GM06990 (cell line): ENCODE measurements at regions not wholly inside any gene's neighbourhood (a gene's known extent, or its start where the extent isn't known, plus 50 kb on each side); places are given as distances from the start of the nearest gene placed in this dataset.
"Not testable (repeated sequence)": the region's sequence is repeated elsewhere in the genome, so short reads cannot be mapped to it uniquely, and the experiment has no call there.

ENCODE experiments used
- DNase-seq: peaks from one replicate; pipeline ENCODE4 v3.0.0-alpha.2; 2011; ENCODE audit not compliant: insufficient read length; ENCODE audit errors: extremely low read depth
- H3K27me3 ChIP-seq: replicated peaks from 2 replicates; pipeline ENCODE4 v1.6.0; 2011; ENCODE audit warnings: low read length; ENCODE audit not compliant: control insufficient read depth, insufficient read depth
- H3K36me3 ChIP-seq: 2 replicates; pipeline ENCODE4 v1.5.1; 2011; ENCODE audit warnings: low read length; ENCODE audit not compliant: control insufficient read depth, insufficient read depth
- H3K4me3 ChIP-seq: replicated peaks from 2 replicates; pipeline ENCODE4 v1.5.1; 2011; ENCODE audit warnings: low read depth, mild to moderate bottlenecking, control low read depth, low read length
- TF ChIP-seq, protein P1 (sequence below): IDR thresholded peaks from 2 replicates; pipeline ENCODE4 v1.5.1; 2011; ENCODE audit warnings: low read length, control low read depth, mild to moderate bottlenecking, inconsistent platforms; ENCODE audit not compliant: insufficient read depth, poor library complexity, severe bottlenecking

DNA sequence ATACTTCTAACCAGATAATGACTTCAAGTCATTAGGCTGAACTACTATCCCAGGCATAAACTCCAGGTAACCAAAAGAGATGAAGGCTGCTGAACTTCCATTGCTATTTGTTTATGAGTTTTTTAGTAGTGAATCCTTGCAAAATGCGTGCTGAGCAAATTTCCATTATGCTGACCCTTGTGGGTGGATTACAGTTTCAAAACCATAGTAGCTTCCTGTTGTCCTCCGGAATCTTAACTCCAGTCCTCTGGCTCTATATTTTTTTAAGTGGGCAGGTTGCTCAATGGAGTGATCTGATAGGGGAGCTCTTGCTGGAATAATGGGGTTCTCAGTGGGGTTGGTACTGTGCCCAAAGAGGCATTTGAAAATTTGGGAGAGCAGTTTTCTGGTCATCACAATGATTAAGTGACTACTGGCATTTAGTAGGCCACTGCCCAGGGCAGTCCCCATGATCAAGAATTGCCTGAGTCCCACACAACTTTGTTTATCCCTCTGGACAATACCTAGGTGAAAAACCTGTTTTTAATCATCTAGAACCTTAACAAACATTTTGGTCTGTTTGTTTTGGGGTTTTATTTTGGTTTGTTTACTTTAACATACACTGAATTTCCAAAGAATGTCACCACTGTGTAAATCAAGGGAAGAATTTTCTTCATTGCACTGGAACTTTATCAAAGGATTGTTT, 302.3 kb upstream of the GATB start:
- TF ChIP-seq, protein P1, sequence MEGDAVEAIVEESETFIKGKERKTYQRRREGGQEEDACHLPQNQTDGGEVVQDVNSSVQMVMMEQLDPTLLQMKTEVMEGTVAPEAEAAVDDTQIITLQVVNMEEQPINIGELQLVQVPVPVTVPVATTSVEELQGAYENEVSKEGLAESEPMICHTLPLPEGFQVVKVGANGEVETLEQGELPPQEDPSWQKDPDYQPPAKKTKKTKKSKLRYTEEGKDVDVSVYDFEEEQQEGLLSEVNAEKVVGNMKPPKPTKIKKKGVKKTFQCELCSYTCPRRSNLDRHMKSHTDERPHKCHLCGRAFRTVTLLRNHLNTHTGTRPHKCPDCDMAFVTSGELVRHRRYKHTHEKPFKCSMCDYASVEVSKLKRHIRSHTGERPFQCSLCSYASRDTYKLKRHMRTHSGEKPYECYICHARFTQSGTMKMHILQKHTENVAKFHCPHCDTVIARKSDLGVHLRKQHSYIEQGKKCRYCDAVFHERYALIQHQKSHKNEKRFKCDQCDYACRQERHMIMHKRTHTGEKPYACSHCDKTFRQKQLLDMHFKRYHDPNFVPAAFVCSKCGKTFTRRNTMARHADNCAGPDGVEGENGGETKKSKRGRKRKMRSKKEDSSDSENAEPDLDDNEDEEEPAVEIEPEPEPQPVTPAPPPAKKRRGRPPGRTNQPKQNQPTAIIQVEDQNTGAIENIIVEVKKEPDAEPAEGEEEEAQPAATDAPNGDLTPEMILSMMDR, result no peak
- Histone ChIP-seq H3K36me3 (no peaks in the 10 kb centered on the region), H3K4me3 (no peak overlapping the region), H3K27me3 (no peaks in the 10 kb centered on the region)
- DNase-seq, result no peak

DNA sequence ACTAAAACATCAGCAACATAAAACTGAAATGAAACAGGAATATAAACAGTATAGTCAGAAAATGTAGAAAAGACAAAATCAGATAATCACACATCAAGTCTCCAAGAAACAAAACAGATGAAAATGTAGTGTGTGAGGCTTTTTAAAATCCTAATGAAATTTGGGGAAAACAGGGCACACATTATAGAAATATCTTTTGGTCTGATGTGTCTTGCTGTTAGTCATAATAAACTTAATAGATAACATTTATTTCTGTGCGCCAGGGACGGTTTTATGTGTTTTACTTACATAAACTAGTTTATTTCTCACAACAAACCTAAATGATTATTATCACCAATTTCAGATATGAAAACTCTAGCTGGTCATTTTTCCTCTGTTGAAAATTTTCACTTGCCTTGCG, 293.9 kb upstream of the GATB start:
- Histone ChIP-seq H3K36me3 (no peaks in the 10 kb centered on the region), H3K27me3 (no peaks in the 10 kb centered on the region), H3K4me3 (no peak overlapping the region)
- TF ChIP-seq, protein P1, result no peak
- no peak for DNase-seq

GRCh38 chr4:152052451-152053057, 291.7 kb upstream of the GATB start:
- H3K27me3 ChIP-seq, result no peaks in the 10 kb centered on the region
- H3K36me3 ChIP-seq, result no peaks in the 10 kb centered on the region
- no peak for DNase-seq
- H3K4me3 ChIP-seq, result no peak overlapping the region
- TF ChIP-seq, protein P1, result no peak

GRCh38 chr4:152051332-152051731, 290.5 kb upstream of the GATB start:
- not testable (repeated sequence) for DNase-seq, H3K27me3 ChIP-seq, H3K4me3 ChIP-seq, H3K36me3 ChIP-seq

DNA sequence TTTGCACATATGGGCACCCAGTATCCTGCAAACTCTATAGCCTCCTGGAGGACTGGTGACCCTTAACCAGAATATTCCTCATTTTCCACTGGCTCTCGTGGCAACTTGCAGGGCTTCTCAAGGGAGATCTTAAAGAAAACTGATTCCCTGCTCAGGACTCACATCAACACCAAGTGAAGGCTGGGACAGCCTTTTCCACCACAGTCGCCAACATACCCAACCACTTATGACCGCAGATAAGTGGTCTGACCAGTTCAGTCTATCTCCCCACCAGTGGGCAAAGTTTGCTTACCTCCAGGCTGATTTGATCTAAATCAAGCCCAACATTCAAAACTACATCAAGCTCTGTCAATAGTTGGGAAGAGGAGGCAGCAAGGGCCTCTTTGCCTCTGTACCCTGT, 289.3 kb upstream of the GATB start:
- DNase-seq, result no peak
- Histone ChIP-seq H3K36me3 (no peaks in the 10 kb centered on the region), H3K4me3 (no peak overlapping the region), H3K27me3 (no peaks in the 10 kb centered on the region)
- TF ChIP-seq, protein P1, result no peak

DNA sequence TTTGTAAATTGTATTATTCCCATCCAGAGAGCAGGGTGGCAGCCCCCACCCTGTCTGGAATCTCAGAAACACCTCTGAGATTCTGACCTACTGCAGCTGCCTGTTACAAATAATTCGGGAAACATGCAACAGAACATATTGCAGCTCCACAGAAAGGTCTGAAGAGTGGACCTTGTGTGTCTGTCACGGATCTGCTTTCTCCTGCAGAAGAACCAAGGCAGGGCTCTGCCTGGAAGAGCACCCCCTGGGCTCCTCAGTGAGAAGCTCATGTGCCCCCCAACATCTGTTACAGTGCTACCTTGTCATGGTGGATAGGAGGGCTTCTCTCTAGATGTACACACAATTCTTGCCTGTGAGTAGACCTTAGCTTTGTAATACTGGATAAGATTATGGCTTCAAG, 286.6 kb upstream of the GATB start:
- no peaks in the 10 kb centered on the region for H3K36me3 ChIP-seq
- TF ChIP-seq, protein P1, result no peak
- DNase-seq, result no peak
- H3K4me3 ChIP-seq, result no peak overlapping the region
- H3K27me3 ChIP-seq, result no peaks in the 10 kb centered on the region
